MM.1S (cell line): ENCODE measurements at regions not wholly inside any gene's neighbourhood (a gene's known extent, or its start where the extent isn't known, plus 50 kb on each side); places are given as distances from the start of the nearest gene placed in this dataset.

Experiments used
- DNase-seq: peaks from one replicate; pipeline ENCODE4 v3.0.0-alpha.2; 2015
- H2AFZ ChIP-seq: fragments of 300-600 bp; sonication (generic); 2 replicates; pipeline ENCODE4 v1.6.0; 2016; ENCODE audit warnings: antibody characterized with exemption, low read length
- H3F3A ChIP-seq: fragments of 300-600 bp; sonication (generic); 2 replicates; pipeline ENCODE4 v1.6.1; 2016; ENCODE audit warnings: mild to moderate bottlenecking, antibody characterized with exemption, low read length, moderate library complexity, mixed read lengths; ENCODE audit not compliant: insufficient read depth
- H3K27ac ChIP-seq: fragments of 300-600 bp; sonication (generic); 2 replicates; pipeline ENCODE4 v1.5.1; 2016; ENCODE audit warnings: mild to moderate bottlenecking, low read length
- H3K27me3 ChIP-seq: fragments of 300-600 bp; sonication (generic); replicated peaks from 2 replicates; pipeline ENCODE4 v1.6.0; 2016; ENCODE audit warnings: low read length; ENCODE audit not compliant: insufficient read depth
- H3K36me3 ChIP-seq: fragments of 300-600 bp; sonication (generic); replicated peaks from 2 replicates; pipeline ENCODE4 v1.6.1; 2016; ENCODE audit warnings: mild to moderate bottlenecking, low read length, mixed read lengths; ENCODE audit not compliant: insufficient read depth
- H3K4me1 ChIP-seq: fragments of 300-600 bp; sonication (generic); 2 replicates; pipeline ENCODE4 v1.6.1; 2016; ENCODE audit warnings: low read length, mixed read lengths
- H3K4me2 ChIP-seq: fragments of 300-600 bp; sonication (generic); 2 replicates; pipeline ENCODE4 v1.6.0; 2016; ENCODE audit warnings: low read depth, low read length
- H3K4me3 ChIP-seq: fragments of 300-600 bp; sonication (generic); 2 replicates; pipeline ENCODE4 v1.5.1; 2016; ENCODE audit warnings: low read length, mixed read lengths
- H3K79me2 ChIP-seq: fragments of 300-600 bp; sonication (generic); 2 replicates; pipeline ENCODE4 v1.6.1; 2016; ENCODE audit warnings: mixed run types, low read length, mixed read lengths
- H3K9ac ChIP-seq: fragments of 300-600 bp; sonication (generic); 2 replicates; pipeline ENCODE4 v1.6.1; 2016; ENCODE audit warnings: low read length, mixed read lengths
- H3K9me2 ChIP-seq: fragments of 300-600 bp; sonication (generic); replicated peaks from 2 replicates; pipeline ENCODE4 v1.6.1; 2016; ENCODE audit warnings: mild to moderate bottlenecking, low read length, mixed read lengths; ENCODE audit not compliant: insufficient read depth
- H3K9me3 ChIP-seq: fragments of 300-600 bp; sonication (generic); replicated peaks from 2 replicates; pipeline ENCODE4 v1.6.1; 2016; ENCODE audit warnings: mild to moderate bottlenecking, low read length, mixed read lengths; ENCODE audit not compliant: insufficient read depth
- H4K20me1 ChIP-seq: fragments of 300-600 bp; sonication (generic); 2 replicates; pipeline ENCODE4 v1.6.1; 2016; ENCODE audit warnings: mild to moderate bottlenecking, low read length, moderate library complexity, mixed read lengths; ENCODE audit not compliant: insufficient read depth
- EZH2 ChIP-seq: fragments of 300-600 bp; sonication (generic); optimal IDR thresholded peaks from 2 replicates; pipeline ENCODE3; 2017; ENCODE audit warnings: low read depth, mild to moderate bottlenecking, antibody characterized with exemption, low read length, mixed read lengths
- EZH2phosphoT487 ChIP-seq: fragments of 300-600 bp; sonication (generic); IDR thresholded peaks from 2 replicates; pipeline ENCODE4 v1.6.1; 2018; ENCODE audit warnings: antibody characterized with exemption, low read length
- TF ChIP-seq, protein P1 (sequence below): fragments of 300-600 bp; sonication (generic); IDR thresholded peaks from 2 replicates; pipeline ENCODE4 v1.5.1; 2016; ENCODE audit warnings: antibody characterized with exemption, low read length, mixed read lengths

GRCh38 chr2:120995656-120996190 is 260.1 kb downstream of the GLI2 start:
- H2AFZ ChIP-seq, result no peak overlapping the region
- no peak for TF ChIP-seq EZH2phosphoT487
- TF ChIP-seq, protein P1, sequence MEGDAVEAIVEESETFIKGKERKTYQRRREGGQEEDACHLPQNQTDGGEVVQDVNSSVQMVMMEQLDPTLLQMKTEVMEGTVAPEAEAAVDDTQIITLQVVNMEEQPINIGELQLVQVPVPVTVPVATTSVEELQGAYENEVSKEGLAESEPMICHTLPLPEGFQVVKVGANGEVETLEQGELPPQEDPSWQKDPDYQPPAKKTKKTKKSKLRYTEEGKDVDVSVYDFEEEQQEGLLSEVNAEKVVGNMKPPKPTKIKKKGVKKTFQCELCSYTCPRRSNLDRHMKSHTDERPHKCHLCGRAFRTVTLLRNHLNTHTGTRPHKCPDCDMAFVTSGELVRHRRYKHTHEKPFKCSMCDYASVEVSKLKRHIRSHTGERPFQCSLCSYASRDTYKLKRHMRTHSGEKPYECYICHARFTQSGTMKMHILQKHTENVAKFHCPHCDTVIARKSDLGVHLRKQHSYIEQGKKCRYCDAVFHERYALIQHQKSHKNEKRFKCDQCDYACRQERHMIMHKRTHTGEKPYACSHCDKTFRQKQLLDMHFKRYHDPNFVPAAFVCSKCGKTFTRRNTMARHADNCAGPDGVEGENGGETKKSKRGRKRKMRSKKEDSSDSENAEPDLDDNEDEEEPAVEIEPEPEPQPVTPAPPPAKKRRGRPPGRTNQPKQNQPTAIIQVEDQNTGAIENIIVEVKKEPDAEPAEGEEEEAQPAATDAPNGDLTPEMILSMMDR, result no peak
- TF ChIP-seq EZH2, result no peak
- H3K27ac ChIP-seq, result no peak overlapping the region
- no peaks in the 10 kb centered on the region for H3F3A ChIP-seq
- H4K20me1 ChIP-seq, result no peaks in the 10 kb centered on the region
- H3K4me2 ChIP-seq, result no peak overlapping the region
- H3K36me3 ChIP-seq, result no peaks in the 10 kb centered on the region
- no peaks in the 10 kb centered on the region for H3K4me1 ChIP-seq
- H3K9ac ChIP-seq, result no peak overlapping the region
- H3K9me2 ChIP-seq, result no peaks in the 10 kb centered on the region
- H3K9me3 ChIP-seq, result no peaks in the 10 kb centered on the region
- H3K4me3 ChIP-seq, result no peak overlapping the region
- H3K27me3 ChIP-seq, result no peaks in the 10 kb centered on the region
- DNase-seq, result no peak
- H3K79me2 ChIP-seq, result no peaks in the 10 kb centered on the region

- Histone ChIP-seq H3K4me3 (no peak overlapping the region), H2AFZ (no peak overlapping the region), H3K27me3 (no peaks in the 10 kb centered on the region), H3F3A (no peaks in the 10 kb centered on the region), H3K9me3 (no peaks in the 10 kb centered on the region), H3K36me3 (no peaks in the 10 kb centered on the region), H4K20me1 (no peaks in the 10 kb centered on the region), H3K4me1 (no peaks in the 10 kb centered on the region), H3K9me2 (no peaks in the 10 kb centered on the region), H3K27ac (no peak overlapping the region), H3K4me2 (no peak overlapping the region), H3K79me2 (no peaks in the 10 kb centered on the region), H3K9ac (no peak overlapping the region)
- DNase-seq, result no peak
- TF ChIP-seq EZH2 (no peak), EZH2phosphoT487 (no peak)
- TF ChIP-seq, protein P1, result no peak
Measured at GRCh38 chr2:120999377-121000097, 263.9 kb downstream of the GLI2 start.

GRCh38 chr2:121000804-121001203 is 265.1 kb downstream of the GLI2 start:
- Histone ChIP-seq H3K9me2 (no peaks in the 10 kb centered on the region), H3K79me2 (no peaks in the 10 kb centered on the region), H4K20me1 (no peaks in the 10 kb centered on the region), H3K9me3 (no peaks in the 10 kb centered on the region), H3K9ac (no peak overlapping the region), H3F3A (no peaks in the 10 kb centered on the region), H3K27ac (no peak overlapping the region), H3K27me3 (no peaks in the 10 kb centered on the region), H2AFZ (no peak overlapping the region), H3K36me3 (no peaks in the 10 kb centered on the region), H3K4me3 (no peak overlapping the region), H3K4me2 (no peak overlapping the region), H3K4me1 (no peaks in the 10 kb centered on the region)
- no peak for DNase-seq
- TF ChIP-seq EZH2phosphoT487 (no peak), EZH2 (no peak)
- TF ChIP-seq, protein P1, result no peak
